Gastrocnemius medialis (tissue), 4 donors: ENCODE measurements at regions not wholly inside any gene's neighbourhood (a gene's known extent, or its start where the extent isn't known, plus 50 kb on each side); places are given as distances from the start of the nearest gene placed in this dataset.

Experiments used
- ATAC-seq, 2 donors: fragments of 150-250 bp; one replicate each; pipeline ENCODE4 v1.9.1; 2016
- DNase-seq, 2 donors: peaks; one replicate each; pipeline ENCODE4 v3.0.0-alpha.2; 2019
- H3K27ac ChIP-seq, 4 donors: fragments of 200-600 bp; sonication (generic); 1 replicate in 1 of 4; 2 replicates in 3 of 4; pipeline ENCODE4 v1.5.1; 2016 to 2018; ENCODE audit warnings: mild to moderate bottlenecking in 2 of 4, moderate library complexity in 1 of 4
- H3K27me3 ChIP-seq, 3 donors: fragments of 200-600 bp; sonication (generic) in 2 of 3; 1 replicate in 1 of 3; 2 replicates in 2 of 3; pipeline versions ENCODE4 v1.5.1 to v1.6.0; 2016 to 2019; ENCODE audit warnings: mild to moderate bottlenecking in 1 of 3, moderate library complexity in 1 of 3
- H3K36me3 ChIP-seq, 2 donors: fragments of 200-600 bp; sonication (generic) in 1 of 2; one replicate each; pipeline ENCODE4 v1.5.1; 2017 to 2018
- H3K4me1 ChIP-seq, 2 donors: fragments of 200-600 bp; sonication (generic) in 1 of 2; one replicate each; pipeline ENCODE4 v1.5.1; 2016 to 2017; ENCODE audit warnings: mild to moderate bottlenecking in 2 of 2
- H3K4me3 ChIP-seq, 4 donors: fragments of 200-600 bp; sonication (generic) in 3 of 4; 1 replicate in 1 of 4; 2 replicates in 3 of 4; pipeline ENCODE4 v1.5.1; 2016 to 2019; ENCODE audit warnings: mild to moderate bottlenecking in 2 of 4
- H3K9me3 ChIP-seq, 3 donors: fragments of 200-600 bp; sonication (generic) in 2 of 3; 1 replicate in 1 of 3; 2 replicates in 2 of 3; pipeline ENCODE4 v1.5.1; 2016 to 2019
- CTCF ChIP-seq, 5 experiments: fragments of 450-650 bp in 3 of 5; fragments of 200-600 bp in 2 of 5; sonication (generic) in 2 of 5; IDR thresholded peaks in 4 of 5; conservative IDR thresholded peaks in 1 of 5; 1 replicate in 4 of 5; 2 replicates in 1 of 5; pipeline ENCODE4 v1.5.1; 2016 to 2019; ENCODE audit warnings: antibody characterized with exemption in 5 of 5, mild to moderate bottlenecking in 3 of 5, moderate library complexity in 3 of 5
- POLR2A ChIP-seq, 2 donors: fragments of 450-650 bp; IDR thresholded peaks; one replicate each; pipeline ENCODE4 v1.6.1; 2017; ENCODE audit warnings: antibody characterized with exemption in 2 of 2, mild to moderate bottlenecking in 2 of 2, moderate library complexity in 2 of 2
- in situ Hi-C, 4 donors: fragments of 200-750 bp; cut with MboI; loops; one replicate each; pipeline versions ENCODE4 v1.15.0 to v1.8.0; 2017; ENCODE audit warnings: low sequenced_read_pairs in 4 of 4
- intact Hi-C: fragments of 100-400 bp; cut with DNase I; formaldehyde crosslinking; loops from one replicate; pipeline ENCODE4 v1.15.1; 2023; ENCODE audit warnings: low total_unique reads

- no peaks in the 10 kb centered on the region for H3K9me3 ChIP-seq
- H3K4me1 ChIP-seq, result no peaks in the 10 kb centered on the region
- no peaks in the 10 kb centered on the region for H3K27me3 ChIP-seq
- ATAC-seq, result no peak
- H3K4me3 ChIP-seq, result no peak overlapping the region
- TF ChIP-seq POLR2A (IDR thresholded peaks at IDR 0.05), result no peak
- TF ChIP-seq CTCF (IDR thresholded peaks at IDR 0.05 in 4 of 5, conservative IDR thresholded peaks at IDR 0.05 in 1 of 5), result no peak
- DNase-seq, result no peak
- in situ Hi-C loops, result no loop called here
- H3K36me3 ChIP-seq, result no peaks in the 10 kb centered on the region
- no peak overlapping the region for H3K27ac ChIP-seq
- intact Hi-C loops, result no loop called here
Measured at GRCh38 chr7:94228223-94228622, 166.5 kb upstream of the COL1A2 start.

- Histone ChIP-seq H3K27ac (no peak overlapping the region), H3K27me3 (no peaks in the 10 kb centered on the region), H3K9me3 (no peaks in the 10 kb centered on the region), H3K36me3 (no peaks in the 10 kb centered on the region), H3K4me1 (no peaks in the 10 kb centered on the region), H3K4me3 (no peak overlapping the region)
- TF ChIP-seq CTCF (IDR thresholded peaks at IDR 0.05 in 4 of 5, conservative IDR thresholded peaks at IDR 0.05 in 1 of 5), result no peak
- no peak for TF ChIP-seq POLR2A (IDR thresholded peaks at IDR 0.05)
- ATAC-seq (no peak), DNase-seq (no peak)
- in situ Hi-C loops (no loop called here), intact Hi-C loops (no loop called here)
Measured at GRCh38 chr7:94228678-94229077, 166.0 kb upstream of the COL1A2 start.

- Histone ChIP-seq H3K4me1 (no peaks in the 10 kb centered on the region), H3K4me3 (no peak overlapping the region), H3K9me3 (no peaks in the 10 kb centered on the region), H3K27me3 (no peaks in the 10 kb centered on the region), H3K36me3 (no peaks in the 10 kb centered on the region), H3K27ac (no peak overlapping the region)
- in situ Hi-C loops, result no loop called here
- no peak for ATAC-seq
- intact Hi-C loops, result no loop called here
- TF ChIP-seq POLR2A (IDR thresholded peaks at IDR 0.05), result no peak
- no peak for DNase-seq
Measured at GRCh38 chr7:94231305-94231704, 163.4 kb upstream of the COL1A2 start.

- intact Hi-C loops, result no loop called here
- no peak for ATAC-seq
Measured at GRCh38 chr7:94236960-94237359, 157.7 kb upstream of the COL1A2 start.

GRCh38 chr7:94237417-94237816, 157.3 kb upstream of the COL1A2 start:
- H3K4me3 ChIP-seq, result no peak overlapping the region
- no peaks in the 10 kb centered on the region for H3K36me3 ChIP-seq
- H3K27me3 ChIP-seq, result no peaks in the 10 kb centered on the region
- no peak for DNase-seq
- no peak for TF ChIP-seq POLR2A (IDR thresholded peaks at IDR 0.05)
- no peak for TF ChIP-seq CTCF (IDR thresholded peaks at IDR 0.05 in 4 of 5, conservative IDR thresholded peaks at IDR 0.05 in 1 of 5)
- no peaks in the 10 kb centered on the region for H3K4me1 ChIP-seq
- no peak for ATAC-seq
- in situ Hi-C loops (no loop called here), intact Hi-C loops (no loop called here)
- no peak overlapping the region for H3K27ac ChIP-seq
- no peaks in the 10 kb centered on the region for H3K9me3 ChIP-seq

More at GRCh38 chr7:94236960-94237359, 157.7 kb upstream of the COL1A2 start:
- Histone ChIP-seq H3K9me3 (no peaks in the 10 kb centered on the region), H3K4me3 (no peak overlapping the region), H3K36me3 (no peaks in the 10 kb centered on the region), H3K4me1 (no peaks in the 10 kb centered on the region), H3K27me3 (no peaks in the 10 kb centered on the region), H3K27ac (no peak overlapping the region)
- no peak for DNase-seq
- in situ Hi-C loops, result no loop called here
- no peak for TF ChIP-seq POLR2A (IDR thresholded peaks at IDR 0.05)
- TF ChIP-seq CTCF (IDR thresholded peaks at IDR 0.05 in 4 of 5, conservative IDR thresholded peaks at IDR 0.05 in 1 of 5), result no peak
